NCI-H526 treated with DMSO at 0.1 percent for 48 hours (cell line): ENCODE measurements at regions not wholly inside any gene's neighbourhood (a gene's known extent, or its start where the extent isn't known, plus 50 kb on each side); places are given as distances from the start of the nearest gene placed in this dataset.
"Not testable (repeated sequence)": the region's sequence is repeated elsewhere in the genome, so short reads cannot be mapped to it uniquely, and the experiment has no call there.

Experiments
- DNase-seq: peaks from one replicate; lab custom pipeline; 2025; lab: John Stamatoyannopoulos, UW

DNA sequence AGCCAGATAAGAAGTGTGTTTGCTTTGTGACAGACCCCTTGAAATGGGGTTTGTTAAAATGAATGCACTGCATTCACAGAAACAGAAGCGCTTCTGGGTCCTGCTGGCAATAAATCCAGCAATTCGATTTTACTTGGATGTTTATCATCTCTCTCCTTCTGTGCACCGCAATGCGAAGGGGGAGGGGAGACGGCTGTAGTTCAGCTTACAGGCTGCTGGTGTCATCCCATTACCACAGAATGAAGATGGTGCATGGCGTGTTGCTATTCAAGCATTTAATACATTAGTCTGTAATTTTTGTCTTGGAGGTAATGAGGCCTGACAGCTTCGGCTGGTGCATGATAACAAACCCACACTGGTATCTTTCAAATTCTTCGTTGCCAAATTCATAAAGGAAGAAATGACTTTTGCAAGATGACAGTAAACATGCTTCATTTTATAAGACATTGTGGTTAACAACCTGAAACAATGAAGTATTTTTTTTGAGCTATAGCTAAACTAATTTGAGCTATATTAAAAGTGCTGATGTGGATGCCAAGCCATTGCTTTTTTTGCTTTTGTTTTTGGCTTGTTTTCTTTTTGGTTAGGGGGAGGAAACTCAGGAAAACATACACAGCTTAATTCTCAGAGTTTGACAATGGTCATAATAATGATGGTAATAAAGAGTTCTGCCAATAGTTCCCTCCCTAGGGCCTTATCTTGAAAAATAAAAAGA, 418.3 kb downstream of the OTOL1 start:
- peak; percentile 16 for DNase-seq

DNA sequence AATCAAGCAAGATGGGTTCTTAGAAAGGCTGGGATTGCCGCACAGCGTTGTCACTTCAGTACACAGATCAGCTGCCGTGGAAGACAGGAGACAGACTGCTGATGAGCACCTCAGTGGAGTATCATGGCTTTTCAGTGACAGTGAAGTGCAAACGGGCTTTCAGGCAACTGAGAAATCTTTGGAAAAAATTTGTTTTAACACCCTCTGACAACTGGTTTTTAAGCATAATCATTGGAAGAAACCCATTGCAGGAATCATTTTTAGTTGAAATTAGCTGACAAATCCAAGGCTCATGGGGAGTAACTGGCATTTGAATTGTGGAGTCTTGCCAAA, 418.8 kb downstream of the OTOL1 start:
- no peak for DNase-seq

DNA sequence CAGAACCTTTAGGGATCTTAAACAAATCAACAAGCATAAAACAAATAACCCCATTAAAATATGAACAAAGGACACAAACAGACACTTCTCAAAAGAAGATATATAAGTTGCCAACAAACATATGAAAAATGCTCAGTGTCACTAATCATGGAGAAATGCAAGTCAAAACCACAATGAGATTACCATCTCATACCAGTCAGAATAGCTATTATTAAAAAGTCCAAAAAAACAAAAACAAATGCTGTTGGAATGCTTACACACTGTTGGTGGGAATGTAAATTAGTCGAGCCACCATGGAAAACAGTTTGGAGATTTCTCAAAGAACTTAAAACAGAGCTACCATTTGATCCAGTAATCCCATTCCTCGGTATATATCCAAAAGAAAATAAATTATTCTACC, 423.6 kb downstream of the OTOL1 start:
- DNase-seq, result no peak

DNA sequence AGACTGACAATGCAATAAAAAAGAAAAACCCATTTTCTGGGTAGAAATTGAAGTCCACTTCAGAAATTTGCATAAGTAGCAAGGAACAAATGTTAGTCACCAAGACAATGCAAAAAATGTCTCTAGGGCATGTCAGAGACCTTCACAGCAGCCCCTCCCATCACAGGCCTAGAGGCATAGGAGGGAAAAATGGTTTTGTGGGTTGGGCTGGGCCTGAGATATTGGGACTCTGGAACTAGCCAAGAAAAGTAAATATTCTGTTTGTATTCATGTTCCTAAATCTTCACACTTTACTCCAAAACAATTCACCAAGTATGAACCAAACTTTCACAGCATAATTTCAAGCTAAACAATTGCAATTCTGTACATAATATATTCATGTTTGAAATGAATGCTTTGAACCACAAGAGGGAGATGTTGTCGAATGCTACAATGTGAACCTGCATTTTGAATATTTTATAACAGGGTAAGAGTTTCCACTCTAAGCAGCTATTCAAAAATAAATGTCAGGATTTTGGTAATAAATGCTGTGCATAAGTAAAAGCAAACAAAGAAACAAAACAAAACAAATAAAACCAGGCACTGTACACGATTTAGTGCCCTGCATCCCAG, 429.2 kb downstream of the OTOL1 start:
- no peak for DNase-seq

DNA sequence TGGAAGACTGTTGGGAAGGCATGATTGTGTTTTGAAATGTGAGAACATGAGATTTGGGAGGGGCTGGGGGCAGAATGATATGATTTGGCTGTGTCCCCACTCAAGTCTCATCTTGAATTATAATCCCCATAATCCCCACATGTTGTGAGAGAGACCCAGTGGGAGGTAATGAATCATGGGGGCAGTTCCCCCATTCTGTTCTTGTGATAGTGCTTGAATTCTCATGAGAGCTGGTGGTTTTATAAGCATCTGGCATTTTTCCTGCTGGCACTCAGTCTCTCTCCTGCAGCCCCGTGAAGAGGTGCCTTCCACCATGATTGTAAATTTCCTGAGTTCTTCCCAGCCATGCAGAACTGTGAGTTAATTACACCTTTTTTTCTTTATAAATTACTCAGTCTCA, 430.5 kb downstream of the OTOL1 start:
- no peak for DNase-seq

DNA sequence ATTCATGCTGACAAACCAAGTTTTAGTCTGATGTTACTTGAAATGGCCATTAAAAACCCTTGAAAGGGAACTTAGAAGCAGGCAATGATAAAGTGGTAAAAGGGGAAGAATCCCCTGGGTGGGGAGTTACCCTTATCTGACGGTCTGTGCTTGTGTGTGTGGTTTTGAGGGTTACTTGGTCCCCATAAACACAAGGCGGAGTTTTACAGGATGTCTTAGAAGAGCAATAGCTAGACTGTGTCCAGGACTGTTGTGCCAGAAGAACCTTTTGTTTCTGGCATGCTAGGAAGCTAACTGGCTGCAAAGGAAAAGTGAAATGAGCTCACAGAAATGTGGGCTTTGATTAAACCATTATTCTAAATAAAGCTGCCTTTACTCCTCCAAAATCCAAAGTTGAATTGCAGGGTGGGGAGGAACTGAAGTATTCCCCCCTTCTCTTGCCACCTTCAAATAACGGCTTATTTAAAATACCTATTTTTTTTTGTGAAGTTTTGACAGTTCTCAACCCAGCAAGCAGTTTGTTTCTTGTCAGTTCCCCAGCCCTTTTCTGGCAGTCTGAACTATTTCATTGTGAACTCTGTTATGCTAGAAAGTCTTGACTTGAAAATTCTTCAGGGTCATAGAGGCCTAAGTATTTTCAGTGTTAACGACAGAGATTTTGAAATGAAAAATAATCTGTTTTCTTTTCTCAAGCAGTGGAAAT, 443.5 kb downstream of the OTOL1 start:
- no peak for DNase-seq

DNA sequence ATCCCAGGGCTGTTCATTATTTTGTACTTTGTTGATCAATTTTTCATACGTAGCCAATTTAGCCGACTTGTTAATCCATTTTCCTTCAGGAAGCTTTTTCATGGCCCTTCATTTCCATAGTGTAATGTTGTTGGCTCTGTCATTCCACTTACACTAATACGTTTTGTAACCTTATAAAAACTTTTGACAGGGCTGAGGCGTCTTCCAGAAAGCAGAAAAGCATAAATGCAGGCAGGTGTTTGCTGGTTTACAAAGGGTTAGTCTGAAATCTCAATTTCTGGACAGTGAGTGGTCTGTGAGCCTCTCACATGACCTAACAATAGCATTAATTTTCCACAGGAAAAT, 444.0 kb downstream of the OTOL1 start:
- DNase-seq, result no peak

DNA sequence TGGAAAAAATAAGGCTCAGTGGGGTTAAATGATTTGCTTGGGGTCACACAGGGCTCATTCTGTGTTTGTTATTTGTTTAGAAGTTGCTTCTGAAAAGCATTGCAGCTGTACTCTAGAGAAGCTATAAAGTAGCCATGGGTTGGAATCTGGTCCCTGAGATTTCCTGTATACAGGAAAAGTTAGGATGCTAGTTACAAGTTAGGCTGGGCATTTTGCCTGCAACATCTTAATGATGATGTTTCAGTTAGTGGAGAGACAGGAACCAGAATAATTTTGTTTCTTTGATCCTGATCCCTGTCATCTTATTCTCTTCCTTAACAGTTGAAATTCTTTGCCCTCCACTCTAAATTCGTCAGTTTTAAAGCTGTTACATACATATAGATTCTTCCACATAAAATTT, 445.3 kb downstream of the OTOL1 start:
- DNase-seq, result no peak

DNA sequence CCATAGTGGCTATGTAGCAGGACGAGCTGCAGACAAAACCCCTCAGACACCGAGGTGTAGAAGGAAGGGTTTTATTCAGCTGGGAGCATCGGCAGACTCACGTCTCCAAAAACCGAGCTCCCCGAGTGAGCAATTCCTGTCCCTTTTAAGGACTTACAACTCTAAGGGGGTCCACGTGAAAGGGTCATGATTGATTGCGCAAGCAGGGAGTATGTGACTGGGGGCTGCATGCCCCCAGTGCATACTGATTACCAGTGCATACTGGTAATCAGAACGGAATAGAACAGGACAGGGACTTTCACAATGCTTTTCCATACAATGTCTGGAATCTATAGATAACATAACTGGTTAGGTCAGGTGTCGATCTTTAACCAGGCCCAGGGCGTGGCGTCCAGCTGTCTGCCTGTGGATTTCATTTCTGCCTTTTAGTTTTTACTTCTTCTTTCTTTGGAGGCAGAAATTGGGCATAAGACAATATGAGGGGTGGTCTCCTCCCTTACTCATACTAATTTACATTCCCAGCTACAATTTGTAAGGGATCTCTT, 447.3 kb downstream of the OTOL1 start:
- not testable (repeated sequence) for DNase-seq

DNA sequence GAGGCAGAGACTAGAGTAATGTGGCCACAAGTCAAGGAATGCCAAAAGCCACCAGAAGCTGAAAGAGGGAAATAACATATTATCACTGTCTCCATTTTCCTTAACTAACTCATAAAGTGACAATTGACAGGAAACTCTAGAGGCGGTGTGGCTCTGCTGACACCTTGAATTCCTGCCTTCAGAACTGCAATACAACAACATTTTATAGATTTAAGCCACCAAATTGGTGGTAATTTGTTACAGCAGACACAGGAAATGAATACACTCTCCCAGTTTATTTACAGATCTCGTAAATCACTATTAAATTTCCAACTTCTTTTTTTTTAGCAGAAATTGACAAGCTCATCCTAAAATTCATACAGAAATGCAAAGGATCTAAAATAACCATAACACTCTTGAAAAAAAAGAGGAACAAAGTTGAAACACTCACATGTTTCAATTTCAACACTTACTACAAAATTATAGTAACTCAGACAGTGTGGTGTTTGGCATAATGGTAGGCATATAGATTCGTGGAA, 449.9 kb downstream of the OTOL1 start:
- no peak for DNase-seq

DNA sequence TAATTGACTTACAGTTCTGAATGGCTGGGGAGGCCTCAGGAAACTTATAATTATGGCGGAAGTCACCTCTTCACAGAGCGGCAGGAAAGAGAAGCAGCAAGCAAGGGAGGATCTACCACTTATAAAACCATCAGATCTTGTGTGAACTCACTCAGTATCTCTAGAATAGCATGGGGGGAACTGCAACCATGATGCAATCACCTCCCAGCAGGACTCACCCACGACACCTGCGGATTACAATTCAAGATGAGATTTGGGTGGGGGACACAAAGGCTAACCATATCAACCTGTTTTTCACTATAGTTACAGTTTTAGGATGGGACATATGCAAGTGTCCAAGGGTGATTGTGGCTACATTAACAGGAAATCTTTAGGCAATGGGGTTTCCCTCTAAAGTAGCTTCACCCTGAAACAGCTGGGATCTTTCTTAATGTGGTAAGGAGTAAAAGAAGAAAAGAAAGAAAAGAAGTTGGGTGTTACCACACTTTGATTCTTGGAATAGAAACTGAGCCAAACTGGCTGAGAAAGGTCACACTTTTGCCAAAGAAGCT, 453.8 kb downstream of the OTOL1 start:
- no peak for DNase-seq

DNA sequence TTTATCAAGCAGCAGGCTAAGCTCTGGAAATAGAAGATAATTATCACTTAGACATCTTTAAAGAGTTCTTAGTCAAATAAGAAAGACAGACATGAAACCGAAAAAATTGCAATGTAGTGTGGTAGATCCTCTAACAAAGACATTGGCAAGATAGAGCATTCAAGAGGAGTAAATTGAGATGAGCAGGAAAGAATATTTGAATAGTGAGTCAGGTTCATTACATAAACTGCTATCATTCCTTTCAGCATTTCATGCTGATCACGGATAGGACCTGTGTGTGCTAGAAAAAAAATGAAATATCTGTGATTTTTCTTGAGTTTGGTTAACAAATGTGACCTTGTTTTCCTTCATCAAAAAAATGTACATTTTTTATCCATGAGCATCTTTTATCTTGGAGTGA, 460.9 kb downstream of the OTOL1 start:
- no peak for DNase-seq

DNA sequence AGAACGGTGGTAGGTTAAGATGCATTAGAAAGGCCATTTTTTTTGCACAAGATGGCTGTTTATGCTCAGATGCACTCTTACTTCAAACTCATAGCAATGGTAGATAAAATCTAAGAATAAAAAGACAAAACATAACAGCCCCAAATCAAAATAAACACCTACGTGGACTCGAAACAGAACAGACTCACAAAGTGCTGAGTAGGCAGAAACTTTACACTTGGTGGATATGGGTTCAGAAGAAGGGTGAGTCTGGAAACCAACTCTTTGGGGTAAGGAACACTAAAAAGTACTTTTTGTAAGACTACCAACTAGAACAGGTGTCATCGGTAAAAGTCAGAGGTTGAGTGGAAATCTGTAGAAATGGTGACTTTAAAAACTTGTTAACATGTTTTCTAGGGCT, 468.2 kb downstream of the OTOL1 start:
- DNase-seq, result no peak

DNA sequence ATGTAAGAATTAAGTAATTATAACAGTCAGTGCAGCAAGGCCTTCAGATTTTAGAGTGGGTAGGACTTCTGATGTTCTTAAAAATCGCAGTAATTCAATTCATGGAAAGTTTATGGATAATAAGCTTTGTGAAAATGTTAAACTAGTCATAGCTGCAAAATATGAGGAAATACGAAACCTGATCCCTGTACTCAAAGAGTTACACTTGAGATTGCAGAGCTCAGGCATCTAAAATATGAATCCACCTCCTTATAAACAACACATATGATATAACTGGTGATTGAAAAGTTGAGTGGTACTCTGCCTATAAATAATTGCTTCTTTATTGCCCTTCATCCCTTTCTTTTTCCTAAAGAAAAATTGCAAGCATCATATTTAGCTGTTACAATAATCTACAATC, 473.3 kb downstream of the OTOL1 start:
- DNase-seq, result no peak

DNA sequence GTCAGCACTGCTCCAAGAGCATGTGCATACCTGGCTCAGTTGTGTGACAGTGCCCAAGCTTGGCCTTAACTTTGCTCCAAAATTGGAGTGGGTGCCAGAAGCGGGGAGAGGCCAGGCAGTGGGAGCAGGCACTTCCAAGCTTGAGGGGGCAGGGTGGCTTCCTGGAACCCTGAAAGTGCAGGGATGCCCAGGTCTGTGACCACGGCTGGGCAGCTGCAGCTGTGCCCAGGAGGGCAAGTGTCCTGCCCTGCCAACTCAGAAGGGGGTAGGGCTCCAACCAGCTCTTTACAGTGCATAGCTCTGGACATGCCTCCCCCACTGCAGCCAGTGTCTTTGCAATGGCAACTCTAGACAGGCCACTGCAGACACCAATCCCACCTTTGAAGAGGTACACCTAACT, 478.6 kb downstream of the OTOL1 start:
- DNase-seq, result no peak

DNA sequence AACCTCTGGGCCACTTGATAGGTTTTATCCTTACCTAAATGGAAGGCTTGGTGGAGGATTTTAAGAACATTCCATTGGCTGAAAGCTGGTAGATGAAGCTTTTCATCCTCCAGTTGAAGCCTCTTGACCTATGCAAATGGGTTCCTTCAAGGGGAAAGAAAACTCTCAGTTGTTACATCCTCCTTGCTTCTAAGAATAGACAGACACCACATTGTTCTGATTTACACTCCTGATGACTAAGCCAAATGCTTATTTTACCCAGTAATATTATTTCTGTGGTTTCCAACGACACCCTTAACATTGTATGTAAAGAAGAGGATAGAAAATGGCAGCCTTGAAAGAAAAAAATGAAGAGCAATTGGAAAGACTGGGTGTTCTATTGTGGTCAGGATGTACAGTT, 480.5 kb downstream of the OTOL1 start:
- DNase-seq, result no peak

DNA sequence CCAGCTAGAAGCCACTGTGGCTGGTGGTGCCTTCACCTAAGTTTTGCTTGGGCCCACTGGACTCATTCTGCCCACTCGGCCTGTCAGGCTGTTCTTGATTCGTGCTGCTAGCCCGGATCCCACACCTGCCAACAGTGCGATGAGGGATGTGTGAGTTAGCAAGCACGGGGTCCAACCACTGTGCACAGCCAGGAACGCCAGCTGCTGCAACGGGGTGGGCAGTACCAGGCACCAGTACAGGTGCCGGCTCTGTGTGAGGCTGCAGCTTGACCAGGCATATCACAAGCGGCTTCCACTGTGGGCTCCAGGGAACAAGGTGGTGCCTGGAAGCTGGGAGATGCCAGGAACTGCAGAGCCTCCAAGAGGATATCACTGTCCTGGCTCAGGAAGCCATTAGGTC, 481.2 kb downstream of the OTOL1 start:
- no peak for DNase-seq

DNA sequence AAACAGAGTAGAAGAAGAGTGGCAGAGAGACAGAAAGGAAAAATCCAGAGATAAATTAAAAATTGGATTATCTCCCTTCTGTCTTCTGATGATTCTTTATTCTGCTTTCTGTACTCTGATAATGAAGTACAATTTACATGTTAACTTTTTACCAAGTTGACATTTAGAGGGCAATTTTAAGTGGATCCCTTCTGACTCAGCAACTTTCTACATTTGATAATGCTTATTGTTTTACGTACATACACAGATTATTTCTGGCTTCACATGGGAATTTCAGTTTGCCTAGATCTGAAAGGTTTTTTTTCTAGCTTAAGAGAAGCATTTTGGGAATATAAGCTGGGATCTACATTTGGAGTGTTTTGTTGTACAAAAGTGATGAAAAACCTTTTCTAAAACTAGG, 491.3 kb downstream of the OTOL1 start:
- no peak for DNase-seq

DNA sequence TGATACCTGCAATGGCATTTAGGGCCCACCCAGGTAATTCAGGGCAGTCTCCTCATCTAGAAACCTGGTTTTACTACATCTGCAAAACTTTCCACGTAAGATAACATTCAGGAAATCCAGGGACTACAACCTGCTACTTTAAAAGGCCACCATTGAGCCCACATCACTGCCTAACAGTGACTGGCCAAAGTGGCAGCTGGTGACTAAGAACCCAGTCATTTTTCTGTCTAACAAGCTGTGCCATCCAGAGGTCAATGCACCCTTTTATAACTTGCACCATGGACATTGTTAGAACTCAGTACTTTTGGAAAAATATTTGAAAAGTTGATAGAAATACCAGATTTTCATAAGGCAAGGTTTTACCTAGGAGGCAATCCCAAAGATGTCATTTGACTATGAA, 492.4 kb downstream of the OTOL1 start:
- DNase-seq, result no peak

DNA sequence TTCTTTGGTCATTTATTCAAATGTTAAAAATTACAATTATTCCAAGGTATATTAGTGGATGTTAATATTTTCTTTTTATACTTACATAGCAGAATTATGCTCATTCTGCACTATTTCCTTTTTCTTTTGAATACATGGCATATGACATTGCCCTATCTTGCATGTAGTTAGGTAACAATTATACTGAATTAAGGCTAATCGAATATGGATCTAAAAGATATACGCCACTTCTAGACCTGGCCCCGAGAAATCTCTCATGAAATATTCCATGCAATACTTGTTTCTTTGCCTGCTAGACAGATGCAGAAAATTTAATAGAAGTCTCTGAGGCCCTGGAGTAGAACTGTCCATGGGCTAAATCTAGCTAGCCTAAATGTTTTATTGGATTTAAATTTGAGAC, 493.4 kb downstream of the OTOL1 start:
- no peak for DNase-seq

DNA sequence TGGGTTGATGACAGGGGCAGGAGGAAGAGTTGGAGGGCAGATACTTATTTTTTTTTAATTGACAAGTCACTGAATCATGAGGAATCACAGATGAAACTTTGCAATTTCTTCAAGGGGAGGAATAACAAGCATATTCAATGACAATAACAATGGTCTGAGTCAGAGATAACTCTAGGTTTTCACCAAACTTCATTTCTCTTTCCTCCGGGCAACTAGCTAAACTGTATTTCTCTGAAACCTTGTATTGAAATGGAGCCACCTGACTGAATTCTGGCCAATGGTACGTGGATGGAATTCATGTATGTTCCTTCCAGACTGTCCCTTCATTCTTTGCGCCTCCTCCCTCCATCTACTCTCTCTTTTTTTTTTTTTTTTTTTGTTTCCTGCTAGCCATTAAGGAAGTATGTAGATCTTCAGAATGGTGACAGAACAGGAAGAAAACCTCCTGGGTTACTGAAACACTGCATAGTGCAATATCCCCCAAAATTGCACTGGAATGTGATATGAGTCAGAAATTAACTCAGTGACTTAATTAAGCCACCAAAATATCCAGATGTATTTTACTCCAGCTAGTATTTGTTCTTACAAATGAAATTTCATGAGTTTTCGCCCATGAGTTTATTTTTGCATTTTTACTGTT, 495.4 kb downstream of the OTOL1 start:
- DNase-seq, result no peak

DNA sequence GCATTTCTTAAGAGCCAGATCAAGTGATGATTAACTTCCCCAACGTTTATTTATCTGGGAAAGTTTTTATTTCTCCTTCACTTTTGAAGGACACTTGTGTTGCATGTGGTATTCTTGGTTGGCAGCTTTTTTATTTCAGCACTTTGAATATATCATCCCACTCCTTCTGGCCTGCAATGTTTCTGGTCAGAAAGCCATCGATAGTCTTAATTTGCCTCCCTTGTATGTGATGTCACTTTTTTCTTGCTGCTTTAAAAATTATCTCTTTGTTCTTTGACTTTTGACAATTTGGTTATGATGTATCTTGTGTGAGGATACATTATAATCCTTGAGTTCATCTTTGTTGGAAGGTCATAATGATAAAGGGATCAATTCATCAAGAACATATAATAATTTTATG, 503.2 kb downstream of the OTOL1 start:
- DNase-seq, result no peak

DNA sequence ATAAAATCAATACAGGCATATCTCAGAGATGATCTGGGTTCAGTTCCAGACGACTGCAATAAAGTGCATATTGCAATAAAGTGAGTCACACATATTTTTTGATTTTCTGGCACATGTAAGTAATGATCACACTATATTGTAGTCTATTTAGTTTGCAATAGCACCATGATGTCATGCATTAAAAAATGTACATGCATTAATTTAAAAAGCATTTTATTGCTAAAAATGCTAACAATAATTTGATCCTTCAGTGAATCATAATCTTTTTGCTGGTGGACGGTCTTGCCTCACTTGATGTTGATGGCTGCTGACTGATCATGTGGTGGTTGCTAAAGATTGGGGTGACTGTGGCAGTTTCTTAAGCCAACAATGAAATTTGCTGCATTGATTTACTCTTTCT, 511.1 kb downstream of the OTOL1 start:
- DNase-seq, result no peak
